ENCODE measurements at regions not wholly inside any gene's neighbourhood (a gene's known extent, or its start where the extent isn't known, plus 50 kb on each side); places are given as distances from the start of the nearest gene placed in this dataset.

- TF ChIP-seq CTCF (IDR thresholded peaks at IDR 0.05; ENCODE audit: extremely low read depth, low read depth, low read length) = no peak
- no peak overlapping the region for H3K4me3 ChIP-seq (ENCODE audit: insufficient read depth, low read length)
- no peak overlapping the region for H3K27ac ChIP-seq (ENCODE audit: low read depth, low read length)
- H3K79me2 ChIP-seq (ENCODE audit: insufficient read depth, low read length) = no peaks in the 10 kb centered on the region
- no peaks in the 10 kb centered on the region for H4K20me1 ChIP-seq (ENCODE audit: insufficient read depth, low read length)
- H3K4me2 ChIP-seq (ENCODE audit: insufficient read depth, low read length) = no peak overlapping the region
- H3K36me3 ChIP-seq (ENCODE audit: insufficient read depth, low read length) = no peaks in the 10 kb centered on the region
- no peaks in the 10 kb centered on the region for H3K9me3 ChIP-seq (ENCODE audit: low read depth, low read length)
- no peak overlapping the region for H2AFZ ChIP-seq (ENCODE audit: low read length)
- H3K27me3 ChIP-seq (ENCODE audit: insufficient read depth, low read length) = no peaks in the 10 kb centered on the region
- H3K4me1 ChIP-seq (ENCODE audit: insufficient read depth, low read length) = no peaks in the 10 kb centered on the region
- no peak for DNase-seq (ENCODE audit: insufficient read length, low spot score, missing footprints)
These were observed 112.5 kb upstream of the PHACTR3 start for GRCh38 chr20:59491884-59492283.

- no peak overlapping the region for H2AFZ ChIP-seq (ENCODE audit: low read length)
- no peaks in the 10 kb centered on the region for H3K36me3 ChIP-seq (ENCODE audit: insufficient read depth, low read length)
- no peaks in the 10 kb centered on the region for H3K27me3 ChIP-seq (ENCODE audit: insufficient read depth, low read length)
- H3K27ac ChIP-seq (ENCODE audit: low read depth, low read length) = no peak overlapping the region
- no peaks in the 10 kb centered on the region for H3K79me2 ChIP-seq (ENCODE audit: insufficient read depth, low read length)
- DNase-seq (ENCODE audit: insufficient read length, low spot score, missing footprints) = no peak
- TF ChIP-seq CTCF (IDR thresholded peaks at IDR 0.05; ENCODE audit: extremely low read depth, low read depth, low read length) = no peak
- H3K4me1 ChIP-seq (ENCODE audit: insufficient read depth, low read length) = no peaks in the 10 kb centered on the region
- no peaks in the 10 kb centered on the region for H3K9me3 ChIP-seq (ENCODE audit: low read depth, low read length)
- H3K4me2 ChIP-seq (ENCODE audit: insufficient read depth, low read length) = no peak overlapping the region
- H4K20me1 ChIP-seq (ENCODE audit: insufficient read depth, low read length) = no peaks in the 10 kb centered on the region
- H3K4me3 ChIP-seq (ENCODE audit: insufficient read depth, low read length) = no peak overlapping the region
These were observed 110.4 kb upstream of the PHACTR3 start for GRCh38 chr20:59493926-59494325.

GRCh38 chr20:59495166-59495565, 109.2 kb upstream of the PHACTR3 start:
- H3K9me3 ChIP-seq (ENCODE audit: low read depth, low read length) = no peaks in the 10 kb centered on the region
- no peaks in the 10 kb centered on the region for H3K27me3 ChIP-seq (ENCODE audit: insufficient read depth, low read length)
- H3K79me2 ChIP-seq (ENCODE audit: insufficient read depth, low read length) = no peaks in the 10 kb centered on the region
- no peak overlapping the region for H3K4me2 ChIP-seq (ENCODE audit: insufficient read depth, low read length)
- DNase-seq (ENCODE audit: insufficient read length, low spot score, missing footprints) = no peak
- no peak overlapping the region for H2AFZ ChIP-seq (ENCODE audit: low read length)
- H3K4me1 ChIP-seq (ENCODE audit: insufficient read depth, low read length) = no peaks in the 10 kb centered on the region
- H3K36me3 ChIP-seq (ENCODE audit: insufficient read depth, low read length) = no peaks in the 10 kb centered on the region
- H3K4me3 ChIP-seq (ENCODE audit: insufficient read depth, low read length) = no peak overlapping the region
- TF ChIP-seq CTCF (IDR thresholded peaks at IDR 0.05; ENCODE audit: extremely low read depth, low read depth, low read length) = no peak
- H4K20me1 ChIP-seq (ENCODE audit: insufficient read depth, low read length) = no peaks in the 10 kb centered on the region
- no peak overlapping the region for H3K27ac ChIP-seq (ENCODE audit: low read depth, low read length)

GRCh38 chr20:59495894-59496510, 108.3 kb upstream of the PHACTR3 start:
- peak; percentile 94 for DNase-seq (ENCODE audit: insufficient read length, low spot score, missing footprints)

More at GRCh38 chr20:59495894-59496510, 108.3 kb upstream of the PHACTR3 start:
- Histone ChIP-seq H3K4me2 (ENCODE audit: insufficient read depth, low read length) (no peak overlapping the region), H3K27me3 (ENCODE audit: insufficient read depth, low read length) (no peaks in the 10 kb centered on the region), H3K9me3 (ENCODE audit: low read depth, low read length) (no peaks in the 10 kb centered on the region), H3K27ac (ENCODE audit: low read depth, low read length) (no peak overlapping the region), H3K4me1 (ENCODE audit: insufficient read depth, low read length) (no peaks in the 10 kb centered on the region), H3K79me2 (ENCODE audit: insufficient read depth, low read length) (no peaks in the 10 kb centered on the region), H3K36me3 (ENCODE audit: insufficient read depth, low read length) (no peaks in the 10 kb centered on the region), H3K4me3 (ENCODE audit: insufficient read depth, low read length) (no peak overlapping the region), H4K20me1 (ENCODE audit: insufficient read depth, low read length) (no peaks in the 10 kb centered on the region), H2AFZ (ENCODE audit: low read length) (no peak overlapping the region)
- TF ChIP-seq CTCF (IDR thresholded peaks at IDR 0.05; ENCODE audit: extremely low read depth, low read depth, low read length) = peak; percentile 85
